SW 1271 (cell line): ENCODE measurements at regions not wholly inside any gene's neighbourhood (a gene's known extent, or its start where the extent isn't known, plus 50 kb on each side); places are given as distances from the start of the nearest gene placed in this dataset.
A peak's percentile ranks its signal among the peaks of the same experiment; 100 is the strongest.
"Not testable (repeated sequence)": the region's sequence is repeated elsewhere in the genome, so short reads cannot be mapped to it uniquely, and the experiment has no call there.

Experiments used
- DNase-seq, 2 experiments: peaks; one replicate each; lab custom pipeline; 2025; lab: John Stamatoyannopoulos, UW

DNA sequence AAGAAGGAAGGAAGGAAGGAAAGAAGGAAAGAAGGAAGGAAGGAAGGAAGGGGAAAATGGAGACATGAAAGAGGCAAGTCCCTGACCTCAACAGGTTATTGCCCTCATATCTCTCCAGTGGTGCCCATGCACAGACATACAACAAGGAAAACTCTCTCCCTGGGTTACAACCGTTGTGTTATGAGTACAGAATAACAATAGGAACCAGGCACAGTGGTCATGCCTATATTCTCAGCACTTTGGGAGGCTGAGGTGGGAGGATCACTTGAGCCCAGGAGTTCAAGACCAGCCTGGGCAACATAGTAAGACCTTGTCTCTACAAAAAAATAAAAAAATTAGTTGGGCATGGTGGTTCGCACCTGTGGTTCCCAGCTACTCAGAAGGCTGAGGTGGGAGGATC is 139.4 kb upstream of the HMGA2 start:
- no peak for DNase-seq

- peak in 1 of 2 experiments; percentile 66 for DNase-seq
These were observed 138.8 kb upstream of the HMGA2 start for GRCh38 chr12:65685514-65685913.

DNA sequence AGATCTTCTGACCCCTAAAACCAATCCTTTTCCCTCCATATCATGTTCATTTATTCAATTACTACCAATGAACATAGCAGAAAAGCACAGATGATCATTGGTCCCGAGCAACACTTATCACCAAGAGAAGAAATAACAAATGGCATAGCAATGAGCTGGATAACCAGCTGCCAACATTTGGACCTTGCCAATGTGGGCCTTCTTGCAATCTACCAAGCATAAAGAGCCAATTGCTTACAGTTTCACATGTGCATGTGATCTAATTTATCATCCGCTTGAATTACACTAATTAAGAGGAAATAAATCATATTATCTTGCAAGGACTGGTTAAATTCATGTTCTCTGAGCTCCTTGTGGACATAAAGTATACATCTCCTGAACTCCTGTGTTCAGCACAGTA is 134.8 kb upstream of the HMGA2 start:
- DNase-seq = no peak

DNA sequence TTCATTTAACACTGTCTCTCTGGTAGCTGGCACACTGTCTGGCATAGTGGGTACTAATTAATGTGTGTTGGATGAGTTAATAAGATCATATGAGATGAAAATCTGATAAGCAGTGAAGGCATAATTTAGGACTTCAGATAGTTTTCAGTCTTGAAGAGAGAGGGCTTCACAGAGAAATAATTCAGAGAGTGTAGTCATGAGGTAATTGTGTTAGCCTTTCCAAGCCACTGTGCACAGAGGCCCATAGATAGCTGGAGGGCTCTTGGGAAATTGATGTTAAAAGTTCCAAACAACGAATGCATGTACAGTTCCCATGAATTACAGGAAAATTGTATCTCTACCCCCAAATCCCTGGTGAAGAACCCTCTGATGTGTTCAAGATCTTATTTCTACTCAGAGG is 133.8 kb upstream of the HMGA2 start:
- DNase-seq = no peak

- DNase-seq = no peak
These were observed 130.2 kb upstream of the HMGA2 start for GRCh38 chr12:65694130-65694529.

- peak; percentile 38 to 64 for DNase-seq
These were observed 129.0 kb upstream of the HMGA2 start for GRCh38 chr12:65695113-65695865.

- no peak for DNase-seq
These were observed 128.1 kb upstream of the HMGA2 start for GRCh38 chr12:65696227-65696626.

- DNase-seq = peak in 1 of 2 experiments; percentile 53
These were observed 125.0 kb upstream of the HMGA2 start for GRCh38 chr12:65699251-65699650.

- DNase-seq = no peak
These were observed 121.1 kb upstream of the HMGA2 start for GRCh38 chr12:65703176-65703575.

GRCh38 chr12:65705380-65705876 is 118.9 kb upstream of the HMGA2 start:
- DNase-seq = no peak

GRCh38 chr12:65707051-65707450 is 117.2 kb upstream of the HMGA2 start:
- DNase-seq = no peak

DNA sequence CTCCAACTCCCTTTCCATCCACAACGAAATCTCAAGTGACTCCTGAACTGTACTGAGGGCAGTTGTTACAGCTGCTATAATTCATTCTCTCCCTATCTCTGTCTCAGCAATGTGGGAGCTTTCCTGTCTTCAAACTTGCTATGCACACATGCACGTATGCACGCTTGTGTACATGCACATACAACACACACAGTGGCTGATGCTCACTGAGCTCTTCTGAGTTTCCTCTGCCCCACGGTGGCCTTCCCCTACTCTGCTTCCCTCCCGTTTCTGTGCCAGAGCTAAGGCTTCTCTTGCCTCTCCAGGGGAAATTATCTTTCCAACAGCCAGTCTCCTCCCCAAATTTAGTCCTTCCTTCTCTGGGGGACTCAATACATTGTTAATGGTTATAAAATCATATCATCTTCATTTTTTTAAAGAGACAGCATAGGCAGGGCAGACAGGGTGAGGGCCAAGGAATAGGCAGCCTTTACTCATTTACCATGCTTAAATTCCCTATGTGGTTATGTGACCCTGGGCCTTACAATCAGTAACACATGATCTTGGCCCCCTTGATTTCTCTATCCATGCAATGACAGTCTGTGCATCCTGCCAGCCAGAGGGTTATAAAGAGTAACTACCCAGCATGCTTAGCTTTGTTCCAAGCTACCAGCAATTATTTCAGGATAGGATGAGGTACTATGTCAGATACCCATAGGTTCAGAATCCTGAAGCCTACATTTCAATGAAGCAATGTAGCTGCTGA is 111.9 kb upstream of the HMGA2 start:
- no peak for DNase-seq

DNA sequence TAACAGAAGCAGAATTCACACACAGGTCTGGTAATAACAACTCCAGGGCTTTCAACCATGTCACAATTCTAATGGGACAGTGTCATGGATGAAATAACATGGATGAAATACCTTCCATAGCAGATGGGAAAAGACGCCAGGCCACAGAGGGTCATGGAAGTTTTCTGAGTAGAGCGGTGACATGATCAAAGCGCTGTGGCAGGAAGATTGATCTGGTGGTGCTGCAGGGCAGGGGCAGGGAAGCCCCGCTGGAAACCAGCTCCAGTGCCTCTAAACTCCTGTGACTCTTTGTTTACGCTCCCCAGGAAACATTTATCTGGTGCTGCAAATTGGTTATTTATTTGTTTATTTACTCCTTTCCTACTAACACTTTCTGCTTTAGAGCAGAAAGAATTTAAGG is 108.3 kb upstream of the HMGA2 start:
- no peak for DNase-seq

DNA sequence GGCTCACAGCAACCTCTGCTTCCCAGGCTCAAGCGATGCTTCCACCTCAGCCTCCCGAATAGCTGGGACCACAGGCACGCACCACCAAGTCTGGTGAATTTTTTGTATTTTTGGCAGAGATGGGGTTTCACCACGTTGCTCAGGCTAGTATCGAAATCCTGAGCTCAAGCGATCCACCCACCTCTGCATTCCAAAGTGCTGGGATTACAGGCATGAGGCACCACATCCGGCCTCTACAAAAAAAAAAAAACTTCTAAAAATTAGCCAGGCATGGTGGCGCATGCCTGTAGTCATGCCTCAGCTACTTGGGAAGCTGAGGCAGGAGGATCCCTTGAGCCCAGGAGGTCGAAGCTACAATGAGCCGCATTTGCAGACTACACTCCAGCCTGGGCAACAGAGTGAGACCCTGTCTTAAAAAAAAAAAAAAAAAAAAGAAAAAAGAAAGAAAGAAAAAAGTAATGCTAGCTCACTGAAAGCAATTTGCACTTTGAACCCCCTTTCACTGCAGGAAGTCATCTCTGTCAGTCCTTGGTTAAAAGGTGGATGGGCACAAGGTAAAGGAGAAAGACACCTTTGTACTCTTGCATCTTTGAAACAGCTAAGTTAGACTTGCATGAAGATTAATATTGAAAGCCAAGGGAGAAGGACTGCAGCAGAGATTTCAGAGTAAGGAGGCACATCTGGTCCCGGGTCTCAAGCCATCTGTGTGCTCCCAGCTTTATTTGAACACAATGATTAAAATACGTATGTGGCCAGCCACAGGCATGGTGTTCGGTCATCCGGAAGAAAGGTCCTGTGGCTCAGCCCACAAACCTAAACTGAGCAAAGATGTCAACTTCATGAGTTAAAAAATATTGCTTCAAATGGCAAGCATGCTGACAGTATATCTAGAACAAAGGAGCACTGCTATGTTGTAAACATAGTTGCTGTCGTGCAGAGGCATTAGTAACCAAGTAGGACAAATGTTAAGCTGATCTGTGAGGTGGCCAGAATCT is 103.8 kb upstream of the HMGA2 start:
- DNase-seq = no peak

GRCh38 chr12:65721541-65722190 is 102.6 kb upstream of the HMGA2 start:
- no peak for DNase-seq

DNA sequence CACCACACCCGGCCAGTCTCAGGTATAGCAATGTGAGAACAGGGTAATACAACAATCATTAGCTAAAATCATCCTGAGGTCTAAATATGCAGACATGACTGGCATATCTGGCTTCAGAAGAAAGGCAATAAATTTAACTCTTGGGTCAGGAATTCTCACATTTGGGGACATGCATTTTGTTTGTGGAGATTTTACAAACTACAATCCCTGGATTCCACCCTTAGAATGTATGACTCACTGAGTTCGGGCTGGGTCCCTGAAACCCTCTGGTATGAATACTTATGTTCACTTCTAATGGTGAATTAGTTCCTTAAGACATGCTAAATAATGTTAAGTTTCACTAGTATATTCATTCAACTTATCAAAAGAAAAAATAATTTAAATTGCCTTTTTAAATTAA is 98.9 kb upstream of the HMGA2 start:
- DNase-seq = no peak

- no peak for DNase-seq
These were observed 95.8 kb upstream of the HMGA2 start for GRCh38 chr12:65728455-65728847.

DNA sequence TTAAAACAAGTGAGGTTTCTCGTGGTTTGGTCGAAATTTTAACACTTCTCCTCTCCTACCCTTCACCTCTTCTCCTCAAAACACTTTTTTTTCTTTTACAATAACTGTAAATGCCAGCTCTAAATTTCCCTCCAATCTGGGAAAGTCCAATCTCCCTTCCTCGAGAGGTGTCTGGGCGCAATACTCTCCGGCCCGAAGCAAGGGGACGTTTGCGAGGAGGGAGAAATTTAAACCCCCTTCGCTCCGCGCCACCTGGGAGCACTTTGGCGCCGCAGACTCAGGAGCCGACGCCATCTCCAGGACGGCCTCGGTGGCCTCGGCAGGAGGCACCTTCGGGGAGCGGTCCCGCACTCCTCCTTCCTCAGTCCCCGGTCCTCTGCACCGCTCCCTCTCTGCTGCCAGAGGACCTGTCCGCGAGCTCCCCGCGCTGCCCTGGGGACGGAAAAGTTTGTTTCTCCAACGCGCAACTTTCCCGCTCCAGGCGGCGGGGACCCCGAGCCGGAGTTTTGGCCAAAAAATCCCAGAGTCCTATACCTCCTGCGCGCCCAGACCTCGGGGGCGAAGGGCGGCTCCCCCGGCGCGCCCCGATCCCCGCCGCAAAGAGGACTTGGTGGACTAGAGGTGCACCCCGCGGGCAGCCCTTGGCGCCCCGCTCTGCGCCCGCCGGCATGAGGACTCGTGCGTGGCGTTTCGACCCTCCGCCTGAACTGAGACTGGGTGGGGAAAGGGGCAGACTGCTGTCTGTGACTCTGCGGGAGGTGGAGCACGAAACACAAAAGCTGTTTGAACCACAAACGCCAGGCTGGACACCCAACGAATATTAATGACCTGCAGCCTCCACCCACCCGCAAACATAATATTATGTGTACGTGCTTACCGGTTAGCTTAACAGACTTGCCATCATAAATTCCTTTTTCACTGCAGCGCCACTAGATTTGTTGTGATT is 95.2 kb upstream of the HMGA2 start:
- DNase-seq = no peak

GRCh38 chr12:65731771-65732170 is 92.5 kb upstream of the HMGA2 start:
- DNase-seq = no peak

- not testable (repeated sequence) for DNase-seq
These were observed 90.6 kb upstream of the HMGA2 start for GRCh38 chr12:65733643-65734042.
